ENCODE measurements at regions not wholly inside any gene's neighbourhood (a gene's known extent, or its start where the extent isn't known, plus 50 kb on each side); places are given as distances from the start of the nearest gene placed in this dataset.
A peak's percentile ranks its signal among the peaks of the same experiment; 100 is the strongest.

- no peaks in the 10 kb centered on the region for H3K9me3 ChIP-seq (ENCODE audit: low read depth)
- H3K79me2 ChIP-seq (ENCODE audit: insufficient read depth) = no peaks in the 10 kb centered on the region
- no peak overlapping the region for H3K27ac ChIP-seq
- H3K4me1 ChIP-seq (ENCODE audit: insufficient read depth) = no peaks in the 10 kb centered on the region
- H3K9ac ChIP-seq = no peak overlapping the region
- H4K20me1 ChIP-seq (ENCODE audit: insufficient read depth) = no peaks in the 10 kb centered on the region
- no peaks in the 10 kb centered on the region for H3K27me3 ChIP-seq (replicated peaks; ENCODE audit: insufficient read depth)
- DNase-seq = no peak
- in situ Hi-C loops (cut with MboI) = no loop called here
- H3K4me3 ChIP-seq = no peak overlapping the region
- TF ChIP-seq EZH2 (IDR thresholded peaks at IDR 0.05; ENCODE audit: insufficient read depth, poor library complexity, severe bottlenecking) (no peak), EZH2phosphoT487 (IDR thresholded peaks at IDR 0.05; ENCODE audit: insufficient read depth, low read depth) (no peak)
- H3K9me2 ChIP-seq (ENCODE audit: insufficient read depth) = no peaks in the 10 kb centered on the region
- no peaks in the 10 kb centered on the region for H3K36me3 ChIP-seq (ENCODE audit: low read depth)
- no peaks in the 10 kb centered on the region for H3F3A ChIP-seq (ENCODE audit: insufficient read depth)
- H3K4me2 ChIP-seq (ENCODE audit: unreplicated experiment) = no peak overlapping the region
- no peak overlapping the region for H2AFZ ChIP-seq
Measured at GRCh38 chr6:81643156-81643555, 109.3 kb downstream of the TENT5A start.

- Histone ChIP-seq H3K4me3 (no peak overlapping the region), H3K79me2 (ENCODE audit: insufficient read depth) (no peaks in the 10 kb centered on the region), H3F3A (ENCODE audit: insufficient read depth) (no peaks in the 10 kb centered on the region), H3K4me1 (ENCODE audit: insufficient read depth) (no peaks in the 10 kb centered on the region), H3K9ac (no peak overlapping the region), H3K9me3 (ENCODE audit: low read depth) (no peaks in the 10 kb centered on the region), H3K4me2 (ENCODE audit: unreplicated experiment) (no peak overlapping the region), H3K27me3 (replicated peaks; ENCODE audit: insufficient read depth) (no peaks in the 10 kb centered on the region), H4K20me1 (ENCODE audit: insufficient read depth) (no peaks in the 10 kb centered on the region), H3K27ac (no peak overlapping the region), H3K36me3 (ENCODE audit: low read depth) (no peaks in the 10 kb centered on the region), H2AFZ (no peak overlapping the region), H3K9me2 (ENCODE audit: insufficient read depth) (no peaks in the 10 kb centered on the region)
- in situ Hi-C loops (cut with MboI) = no loop called here
- 87 to 100% methylated on average over 1 of the region's 1 CpG for WGBS, 2 experiments (ENCODE audit: low coverage in 1 of 2, low lambda C conversion rate in 2 of 2, missing lambda C conversion rate in 2 of 2)
- TF ChIP-seq EZH2 (IDR thresholded peaks at IDR 0.05; ENCODE audit: insufficient read depth, poor library complexity, severe bottlenecking) (no peak), EZH2phosphoT487 (IDR thresholded peaks at IDR 0.05; ENCODE audit: insufficient read depth, low read depth) (no peak)
- no peak for DNase-seq
Measured at GRCh38 chr6:81640891-81641290, 111.6 kb downstream of the TENT5A start.

- no peaks in the 10 kb centered on the region for H3K27me3 ChIP-seq (replicated peaks; ENCODE audit: insufficient read depth)
- 76 to 78% methylated on average over 4 of the region's 4 CpGs for WGBS, 2 experiments (ENCODE audit: low coverage in 1 of 2, low lambda C conversion rate in 2 of 2, missing lambda C conversion rate in 2 of 2)
- H3K9ac ChIP-seq = no peak overlapping the region
- H3K79me2 ChIP-seq (ENCODE audit: insufficient read depth) = no peaks in the 10 kb centered on the region
- in situ Hi-C loops (cut with MboI) = no loop called here
- no peak for TF ChIP-seq EZH2phosphoT487 (IDR thresholded peaks at IDR 0.05; ENCODE audit: insufficient read depth, low read depth)
- no peak for TF ChIP-seq EZH2 (IDR thresholded peaks at IDR 0.05; ENCODE audit: insufficient read depth, poor library complexity, severe bottlenecking)
- H2AFZ ChIP-seq = no peak overlapping the region
- H4K20me1 ChIP-seq (ENCODE audit: insufficient read depth) = no peaks in the 10 kb centered on the region
- no peaks in the 10 kb centered on the region for H3K36me3 ChIP-seq (ENCODE audit: low read depth)
- DNase-seq = no peak
- no peaks in the 10 kb centered on the region for H3K9me2 ChIP-seq (ENCODE audit: insufficient read depth)
- H3K4me1 ChIP-seq (ENCODE audit: insufficient read depth) = no peaks in the 10 kb centered on the region
- no peaks in the 10 kb centered on the region for H3F3A ChIP-seq (ENCODE audit: insufficient read depth)
- no peaks in the 10 kb centered on the region for H3K9me3 ChIP-seq (ENCODE audit: low read depth)
- no peak overlapping the region for H3K4me2 ChIP-seq (ENCODE audit: unreplicated experiment)
- no peak overlapping the region for H3K4me3 ChIP-seq
- no peak overlapping the region for H3K27ac ChIP-seq
Measured at GRCh38 chr6:81640126-81640525, 112.4 kb downstream of the TENT5A start.

GRCh38 chr6:81638366-81638765 is 114.1 kb downstream of the TENT5A start:
- H3K27me3 ChIP-seq (replicated peaks; ENCODE audit: insufficient read depth) = no peaks in the 10 kb centered on the region
- H3K4me2 ChIP-seq (ENCODE audit: unreplicated experiment) = no peak overlapping the region
- no peaks in the 10 kb centered on the region for H3K79me2 ChIP-seq (ENCODE audit: insufficient read depth)
- H4K20me1 ChIP-seq (ENCODE audit: insufficient read depth) = no peaks in the 10 kb centered on the region
- H3K9me3 ChIP-seq (ENCODE audit: low read depth) = no peaks in the 10 kb centered on the region
- no peak for DNase-seq
- WGBS, 2 experiments (ENCODE audit: low coverage in 1 of 2, low lambda C conversion rate in 2 of 2, missing lambda C conversion rate in 2 of 2) = 94 to 96% methylated on average over 4 of the region's 4 CpGs
- TF ChIP-seq EZH2phosphoT487 (IDR thresholded peaks at IDR 0.05; ENCODE audit: insufficient read depth, low read depth) = no peak
- no peak for TF ChIP-seq EZH2 (IDR thresholded peaks at IDR 0.05; ENCODE audit: insufficient read depth, poor library complexity, severe bottlenecking)
- H3K4me3 ChIP-seq = no peak overlapping the region
- no peak overlapping the region for H3K9ac ChIP-seq
- H2AFZ ChIP-seq = no peak overlapping the region
- in situ Hi-C loops (cut with MboI) = no loop called here
- no peaks in the 10 kb centered on the region for H3K9me2 ChIP-seq (ENCODE audit: insufficient read depth)
- H3K27ac ChIP-seq = no peak overlapping the region
- H3K4me1 ChIP-seq (ENCODE audit: insufficient read depth) = no peaks in the 10 kb centered on the region
- no peaks in the 10 kb centered on the region for H3F3A ChIP-seq (ENCODE audit: insufficient read depth)
- no peaks in the 10 kb centered on the region for H3K36me3 ChIP-seq (ENCODE audit: low read depth)

GRCh38 chr6:81636930-81637568 is 115.4 kb downstream of the TENT5A start:
- no peak overlapping the region for H3K4me2 ChIP-seq (ENCODE audit: unreplicated experiment)

More at GRCh38 chr6:81636930-81637568, 115.4 kb downstream of the TENT5A start:
- Histone ChIP-seq H3K4me1 (ENCODE audit: insufficient read depth) (no peaks in the 10 kb centered on the region), H3K79me2 (ENCODE audit: insufficient read depth) (no peaks in the 10 kb centered on the region), H4K20me1 (ENCODE audit: insufficient read depth) (no peaks in the 10 kb centered on the region), H2AFZ (no peak overlapping the region), H3K9me2 (ENCODE audit: insufficient read depth) (no peaks in the 10 kb centered on the region), H3K27ac (no peak overlapping the region), H3K9ac (no peak overlapping the region), H3K9me3 (ENCODE audit: low read depth) (no peaks in the 10 kb centered on the region), H3K4me3 (no peak overlapping the region), H3K36me3 (ENCODE audit: low read depth) (no peaks in the 10 kb centered on the region), H3F3A (ENCODE audit: insufficient read depth) (no peaks in the 10 kb centered on the region), H3K27me3 (replicated peaks; ENCODE audit: insufficient read depth) (no peaks in the 10 kb centered on the region)
- in situ Hi-C loops (cut with MboI) = no loop called here
- TF ChIP-seq EZH2 (IDR thresholded peaks at IDR 0.05; ENCODE audit: insufficient read depth, poor library complexity, severe bottlenecking) = no peak
- no peak for TF ChIP-seq EZH2phosphoT487 (IDR thresholded peaks at IDR 0.05; ENCODE audit: insufficient read depth, low read depth)
- DNase-seq = peak; percentile 7
- WGBS, 2 experiments (ENCODE audit: low coverage in 1 of 2, low lambda C conversion rate in 2 of 2, missing lambda C conversion rate in 2 of 2) = 86 to 89% methylated on average over 5 of the region's 5 CpGs

Measured in GM23248 (cell line).